Endothelial cell of umbilical vein (primary cell): ENCODE measurements at regions not wholly inside any gene's neighbourhood (a gene's known extent, or its start where the extent isn't known, plus 50 kb on each side); places are given as distances from the start of the nearest gene placed in this dataset.

Experiments
- BruUV-seq: library from RNA; stranded (reverse); fragments of 400-500 nt; replicated peaks from 2 replicates; lab custom pipeline; 2021; lab: Mats Ljungman, UMichigan
- CTCF ChIA-PET: fragments of 300-600, 350-600 bp; sonication (Branson Sonifier 250); formaldehyde crosslinking; loops from one replicate; lab custom pipeline; 2021; ENCODE audit warnings: antibody characterized with exemption, inconsistent platforms; lab: Charles Lee
- POLR2A ChIA-PET: fragments of 300-600, 350-600 bp; sonication (Branson Sonifier 250); formaldehyde crosslinking; loops from one replicate; lab custom pipeline; 2021; ENCODE audit warnings: antibody characterized with exemption, inconsistent platforms; lab: Charles Lee
- DNase-seq: peaks from one replicate; pipeline ENCODE4 v3.0.0-alpha.2; 2011; ENCODE audit warnings: low read depth, low spot score
- FAIRE-seq: peaks from 2 replicates; lab custom pipeline; 2011; peaks lifted over from hg19 to GRCh38; lab: Jason Lieb, UNC
- H2AFZ ChIP-seq: 2 replicates; pipeline ENCODE4 v1.6.0; 2012; ENCODE audit warnings: low read depth, low read length, control low read depth, inconsistent platforms
- H3K27ac ChIP-seq: 2 replicates; pipeline ENCODE4 v1.5.1; 2011; ENCODE audit warnings: low read depth, mild to moderate bottlenecking, control low read depth, low read length, moderate library complexity; ENCODE audit not compliant: insufficient read depth
- H3K27me3 ChIP-seq, 2 experiments: 2 replicates each; pipeline versions ENCODE4 v1.6.0 to v1.6.1; 2011; ENCODE audit warnings: low read length in 2 of 2, mixed read lengths in 1 of 2; ENCODE audit not compliant: control insufficient read depth in 2 of 2, insufficient read depth in 2 of 2
- H3K36me3 ChIP-seq, 2 experiments: 2 replicates in 1 of 2; 3 replicates in 1 of 2; pipeline ENCODE4 v1.5.1; 2011; ENCODE audit warnings: low read length in 2 of 2, mild to moderate bottlenecking in 1 of 2, moderate library complexity in 1 of 2; ENCODE audit not compliant: control insufficient read depth in 2 of 2, insufficient read depth in 2 of 2; ENCODE audit errors: extremely low read depth in 1 of 2
- H3K4me1 ChIP-seq: 3 replicates; pipeline ENCODE4 v1.5.1; 2011; ENCODE audit warnings: mild to moderate bottlenecking, low read length; ENCODE audit not compliant: control insufficient read depth, insufficient read depth; ENCODE audit errors: extremely low read depth
- H3K4me2 ChIP-seq: 2 replicates; pipeline ENCODE4 v1.6.1; 2011; ENCODE audit warnings: low read length, control low read depth, mixed read lengths; ENCODE audit not compliant: insufficient read depth
- H3K4me3 ChIP-seq, 3 experiments: fragments of 200-600 bp in 1 of 3; sonication (generic), shearing (Covaris generic) in 1 of 3; replicated peaks in 1 of 3; 2 replicates each; pipeline ENCODE4 v1.5.1; 2011 to 2016; ENCODE audit warnings: control low read depth in 3 of 3, low read length in 3 of 3, mild to moderate bottlenecking in 2 of 3, inconsistent platforms in 1 of 3, low read depth in 1 of 3, moderate library complexity in 1 of 3; ENCODE audit not compliant: insufficient read depth in 1 of 3
- H3K79me2 ChIP-seq: 2 replicates; pipeline ENCODE4 v1.6.0; 2012; ENCODE audit warnings: low read length, inconsistent platforms; ENCODE audit not compliant: control insufficient read depth, insufficient read depth
- H3K9ac ChIP-seq: replicated peaks from 2 replicates; pipeline ENCODE3; 2011; ENCODE audit warnings: low read length, control low read depth; ENCODE audit not compliant: insufficient read depth; ENCODE audit errors: extremely low read depth
- H3K9me1 ChIP-seq: replicated peaks from 3 replicates; pipeline ENCODE4 v1.6.0; 2011; ENCODE audit warnings: mild to moderate bottlenecking, low read length; ENCODE audit not compliant: control insufficient read depth, insufficient read depth; ENCODE audit errors: extremely low read depth
- H3K9me3 ChIP-seq: replicated peaks from 2 replicates; pipeline ENCODE4 v1.5.1; 2012; ENCODE audit warnings: low read length, inconsistent platforms; ENCODE audit not compliant: control insufficient read depth, insufficient read depth
- H4K20me1 ChIP-seq: replicated peaks from 2 replicates; pipeline ENCODE3; 2011; ENCODE audit warnings: mild to moderate bottlenecking, low read length; ENCODE audit not compliant: control insufficient read depth, insufficient read depth; ENCODE audit errors: extremely low read depth
- EZH2 ChIP-seq: IDR thresholded peaks from 2 replicates; pipeline ENCODE4 v1.6.1; 2012; ENCODE audit warnings: borderline replicate concordance, low read depth, mild to moderate bottlenecking, moderate library complexity, low read length, inconsistent platforms; ENCODE audit not compliant: severe bottlenecking
- FOS ChIP-seq: IDR thresholded peaks from 2 replicates; pipeline ENCODE4 v1.6.1; 2011; ENCODE audit warnings: mild to moderate bottlenecking, low read length, moderate library complexity, borderline replicate concordance; ENCODE audit not compliant: insufficient read depth
- GATA2 ChIP-seq: IDR thresholded peaks from 2 replicates; pipeline ENCODE4 v1.7.0; 2011; ENCODE audit warnings: low read depth, mild to moderate bottlenecking, moderate library complexity, mixed read lengths, low read length; ENCODE audit not compliant: insufficient read length, insufficient read depth
- JUN ChIP-seq: IDR thresholded peaks from 2 replicates; pipeline ENCODE4 v1.6.1; 2011; ENCODE audit warnings: borderline replicate concordance, low read depth; ENCODE audit not compliant: insufficient read length, insufficient read depth
- MYC ChIP-seq: IDR thresholded peaks from one replicate; pipeline ENCODE4 v1.6.1; 2011; ENCODE audit warnings: mild to moderate bottlenecking, low read depth, low read length
- POLR2A ChIP-seq: IDR thresholded peaks from 2 replicates; pipeline ENCODE4 v1.6.1; 2012; ENCODE audit warnings: low read depth, mild to moderate bottlenecking, control low read depth, low read length
- POLR2AphosphoS5 ChIP-seq: IDR thresholded peaks from 2 replicates; pipeline ENCODE4 v1.6.1; 2012; ENCODE audit warnings: low read depth, mild to moderate bottlenecking, control low read depth, low read length, moderate library complexity; ENCODE audit not compliant: insufficient read depth
- dilution Hi-C: fragments of 300-500 bp; cut with MboI; formaldehyde crosslinking; loops from one replicate; pipeline ENCODE4 v1.15.0; 2019; ENCODE audit warnings: low sequenced_read_pairs; ENCODE audit not compliant: extremely low pct_ligation_motif_present
- intact Hi-C: fragments of 100-400 bp; cut with micrococcal nuclease; formaldehyde crosslinking; loops from one replicate; pipeline ENCODE4 v1.10.0; 2022
- TF ChIP-seq, protein P1 (sequence below): IDR thresholded peaks from 2 replicates; pipeline ENCODE4 v1.6.1; 2011; ENCODE audit not compliant: insufficient read depth, insufficient read length
- TF ChIP-seq, protein P2 (sequence below), 2 donors: IDR thresholded peaks; 1 replicate in 1 of 2; 2 replicates in 1 of 2; pipeline ENCODE4 v1.5.1; 2011; ENCODE audit warnings: low read length in 2 of 2, mild to moderate bottlenecking in 2 of 2, moderate library complexity in 2 of 2, control low read depth in 1 of 2, inconsistent platforms in 1 of 2, low read depth in 1 of 2; ENCODE audit not compliant: insufficient read depth in 1 of 2; ENCODE audit errors: extremely low read depth in 1 of 2

DNA sequence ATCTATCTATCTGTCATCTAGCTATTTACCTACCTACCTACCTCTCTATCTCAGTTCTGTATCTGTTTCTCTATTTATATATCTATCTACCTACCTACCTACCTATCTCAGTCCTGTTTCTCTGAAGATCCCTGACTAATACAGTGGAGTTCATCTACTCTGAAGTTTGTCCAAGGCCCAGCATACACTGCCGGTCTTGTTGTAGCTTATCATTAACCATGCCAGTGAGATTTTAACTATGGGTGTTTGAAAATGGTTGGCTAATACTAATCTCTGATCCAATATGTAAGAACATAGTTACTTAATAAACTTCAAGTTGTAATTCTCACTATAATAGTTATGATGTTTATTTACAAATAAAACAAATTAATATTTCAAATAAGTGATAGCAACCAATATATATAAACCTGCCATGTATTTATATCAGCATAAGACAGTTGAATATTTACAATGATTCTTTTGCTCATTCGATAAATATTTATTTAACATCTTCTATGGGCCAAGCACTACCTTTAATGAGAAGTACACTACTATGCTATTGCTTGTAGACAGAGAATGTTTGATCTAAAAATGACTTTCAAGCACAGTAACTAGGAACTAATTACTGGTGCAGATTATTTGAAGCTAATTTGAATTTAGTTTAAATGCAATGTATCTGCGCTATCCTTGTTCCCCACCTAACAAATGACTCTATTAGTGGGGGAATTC lies 242.1 kb downstream of the KLF5 start:
- no peak overlapping the region for H3K27ac ChIP-seq
- no peaks in the 10 kb centered on the region for H3K36me3 ChIP-seq
- H4K20me1 ChIP-seq, result no peaks in the 10 kb centered on the region
- intact Hi-C loops (no loop called here), dilution Hi-C loops (no loop called here)
- no peaks in the 10 kb centered on the region for H3K9me1 ChIP-seq
- ChIA-PET POLR2A (no interaction called here), CTCF (no interaction called here)
- no peak overlapping the region for H3K4me3 ChIP-seq
- H3K79me2 ChIP-seq, result no peaks in the 10 kb centered on the region
- no peak for TF ChIP-seq MYC
- no peak for TF ChIP-seq FOS
- TF ChIP-seq EZH2, result no peak
- TF ChIP-seq GATA2, result no peak
- no peak for TF ChIP-seq POLR2AphosphoS5
- TF ChIP-seq, protein P1, sequence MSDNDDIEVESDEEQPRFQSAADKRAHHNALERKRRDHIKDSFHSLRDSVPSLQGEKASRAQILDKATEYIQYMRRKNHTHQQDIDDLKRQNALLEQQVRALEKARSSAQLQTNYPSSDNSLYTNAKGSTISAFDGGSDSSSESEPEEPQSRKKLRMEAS, result no peak
- no peak for TF ChIP-seq POLR2A
- TF ChIP-seq, protein P2, sequence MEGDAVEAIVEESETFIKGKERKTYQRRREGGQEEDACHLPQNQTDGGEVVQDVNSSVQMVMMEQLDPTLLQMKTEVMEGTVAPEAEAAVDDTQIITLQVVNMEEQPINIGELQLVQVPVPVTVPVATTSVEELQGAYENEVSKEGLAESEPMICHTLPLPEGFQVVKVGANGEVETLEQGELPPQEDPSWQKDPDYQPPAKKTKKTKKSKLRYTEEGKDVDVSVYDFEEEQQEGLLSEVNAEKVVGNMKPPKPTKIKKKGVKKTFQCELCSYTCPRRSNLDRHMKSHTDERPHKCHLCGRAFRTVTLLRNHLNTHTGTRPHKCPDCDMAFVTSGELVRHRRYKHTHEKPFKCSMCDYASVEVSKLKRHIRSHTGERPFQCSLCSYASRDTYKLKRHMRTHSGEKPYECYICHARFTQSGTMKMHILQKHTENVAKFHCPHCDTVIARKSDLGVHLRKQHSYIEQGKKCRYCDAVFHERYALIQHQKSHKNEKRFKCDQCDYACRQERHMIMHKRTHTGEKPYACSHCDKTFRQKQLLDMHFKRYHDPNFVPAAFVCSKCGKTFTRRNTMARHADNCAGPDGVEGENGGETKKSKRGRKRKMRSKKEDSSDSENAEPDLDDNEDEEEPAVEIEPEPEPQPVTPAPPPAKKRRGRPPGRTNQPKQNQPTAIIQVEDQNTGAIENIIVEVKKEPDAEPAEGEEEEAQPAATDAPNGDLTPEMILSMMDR (IDR thresholded peaks at IDR 0.05; ENCODE audit: extremely low read depth in 1 of 2, insufficient read depth in 1 of 2, low read depth in 1 of 2, low read length in 2 of 2), result no peak
- TF ChIP-seq JUN, result no peak
- no peaks in the 10 kb centered on the region for H3K9me3 ChIP-seq
- no peak overlapping the region for H2AFZ ChIP-seq
- H3K9ac ChIP-seq, result no peak overlapping the region
- DNase-seq (no peak), FAIRE-seq (no peak)
- H3K4me2 ChIP-seq, result no peak overlapping the region
- H3K4me1 ChIP-seq, result no peaks in the 10 kb centered on the region
- no peaks in the 10 kb centered on the region for H3K27me3 ChIP-seq
- no TSS peak for BruUV-seq
